Urinary bladder (tissue), 3 donors: ENCODE measurements at regions not wholly inside any gene's neighbourhood (a gene's known extent, or its start where the extent isn't known, plus 50 kb on each side); places are given as distances from the start of the nearest gene placed in this dataset.

Experiments used
- DNase-seq: peaks from one replicate; pipeline ENCODE4 v3.0.0-alpha.2; 2015; ENCODE audit errors: extremely low spot score
- H3K27ac ChIP-seq: one replicate; pipeline ENCODE4 v1.5.1; 2013; ENCODE audit warnings: low read depth, mild to moderate bottlenecking, moderate library complexity
- H3K36me3 ChIP-seq: one replicate; pipeline ENCODE4 v1.6.1; 2013; ENCODE audit warnings: mild to moderate bottlenecking, moderate library complexity; ENCODE audit not compliant: insufficient read depth
- H3K4me1 ChIP-seq: one replicate; pipeline ENCODE4 v1.6.1; 2013; ENCODE audit warnings: mild to moderate bottlenecking, moderate library complexity; ENCODE audit not compliant: insufficient read depth
- H3K4me3 ChIP-seq: one replicate; pipeline ENCODE4 v1.5.1; 2013; ENCODE audit warnings: low read depth, low read length
- WGBS: extraction: QIAGEN DNeasy Blood & Tissue Kit; methylation state at CpG from one replicate; pipeline ENCODE4 v1.1.7; 2013; 5-methylcytosine and 5-hydroxymethylcytosine counted together
- donor health status: healthy with polysubstance abuse.
- donor health status: healthy.

DNA sequence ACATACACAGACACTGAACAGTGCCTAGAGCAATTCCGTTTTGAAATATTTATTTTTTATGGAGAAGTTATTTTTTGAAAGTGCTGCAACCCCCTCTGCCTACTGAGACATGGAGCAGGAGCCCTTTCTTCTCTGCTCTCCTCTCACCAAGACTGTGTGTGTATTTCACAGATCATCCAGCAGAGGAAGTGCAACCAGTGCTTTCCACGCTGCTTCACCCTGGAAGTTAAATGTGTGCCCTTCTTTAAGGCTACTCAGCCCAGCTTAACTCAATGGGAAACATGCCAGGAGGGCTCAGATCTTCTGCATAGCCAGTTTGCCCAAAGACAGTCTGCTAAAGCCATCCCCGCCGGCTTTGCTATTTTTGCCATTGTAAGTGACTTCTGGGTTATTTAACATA is 606.3 kb downstream of the TLE1 start:
- DNase-seq = no peak
- no peaks in the 10 kb centered on the region for H3K36me3 ChIP-seq
- no peak overlapping the region for H3K27ac ChIP-seq
- 38% methylated on average over 4 of the region's 4 CpGs for WGBS
- no peaks in the 10 kb centered on the region for H3K4me1 ChIP-seq
- no peak overlapping the region for H3K4me3 ChIP-seq

DNA sequence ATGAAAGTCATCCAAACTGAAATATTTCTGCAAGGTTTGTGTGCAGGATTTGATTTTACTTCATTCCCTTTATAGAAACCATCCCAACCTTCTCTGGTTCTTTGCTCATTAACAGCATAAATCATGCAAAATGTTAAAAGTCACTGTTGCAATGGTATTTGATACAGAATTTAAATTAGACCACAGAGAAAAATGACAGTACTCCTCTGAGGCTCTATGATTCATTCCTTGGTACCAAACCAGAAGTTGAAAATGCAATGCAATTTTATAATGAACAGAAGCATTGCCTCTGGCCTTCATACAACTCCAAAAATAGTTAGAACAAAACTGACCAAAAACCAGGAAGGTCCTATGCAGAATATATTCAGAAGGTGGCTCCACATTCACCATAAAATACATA is 607.1 kb downstream of the TLE1 start:
- H3K4me1 ChIP-seq = no peaks in the 10 kb centered on the region
- DNase-seq = no peak
- no peak overlapping the region for H3K4me3 ChIP-seq
- no peaks in the 10 kb centered on the region for H3K36me3 ChIP-seq
- H3K27ac ChIP-seq = no peak overlapping the region

GRCh38 chr9:81080900-81081299 is 608.4 kb downstream of the TLE1 start:
- H3K27ac ChIP-seq = no peak overlapping the region
- no peak for DNase-seq
- H3K4me1 ChIP-seq = no peaks in the 10 kb centered on the region
- no peak overlapping the region for H3K4me3 ChIP-seq
- H3K36me3 ChIP-seq = no peaks in the 10 kb centered on the region

DNA sequence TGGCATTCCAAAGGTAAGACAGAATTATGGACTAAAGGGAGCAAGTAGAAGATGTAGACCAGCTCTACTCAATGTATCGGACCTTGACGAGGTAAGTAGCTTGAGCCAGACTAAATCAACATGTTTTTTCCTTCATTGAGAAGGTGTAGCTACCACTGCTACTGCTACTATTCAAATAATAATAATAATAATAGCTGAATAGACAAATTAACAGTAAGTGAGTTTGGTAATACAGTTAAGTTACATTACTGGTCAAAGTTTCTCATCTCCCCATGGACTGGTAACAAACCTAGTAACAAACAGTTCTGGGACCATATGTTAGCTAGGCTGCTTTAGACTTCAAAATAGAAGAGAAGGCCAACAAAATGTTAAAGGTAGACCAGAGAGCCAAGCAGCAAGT is 609.2 kb downstream of the TLE1 start:
- no peak overlapping the region for H3K27ac ChIP-seq
- H3K36me3 ChIP-seq = no peaks in the 10 kb centered on the region
- H3K4me3 ChIP-seq = no peak overlapping the region
- no peaks in the 10 kb centered on the region for H3K4me1 ChIP-seq
- no peak for DNase-seq
- WGBS = 95% methylated on average over 2 of the region's 2 CpGs

- H3K36me3 ChIP-seq = no peaks in the 10 kb centered on the region
- H3K27ac ChIP-seq = no peak overlapping the region
- H3K4me3 ChIP-seq = no peak overlapping the region
- no peak for DNase-seq
- H3K4me1 ChIP-seq = no peaks in the 10 kb centered on the region
- 99% methylated on average over 2 of the region's 2 CpGs for WGBS
Measured at GRCh38 chr9:81079055-81079454, 610.3 kb downstream of the TLE1 start.

- no peaks in the 10 kb centered on the region for H3K36me3 ChIP-seq
- no peak for DNase-seq
- no peak overlapping the region for H3K27ac ChIP-seq
- H3K4me1 ChIP-seq = no peaks in the 10 kb centered on the region
- 80% methylated on average over 3 of the region's 3 CpGs for WGBS
- H3K4me3 ChIP-seq = no peak overlapping the region
Measured at GRCh38 chr9:81078555-81078954, 610.8 kb downstream of the TLE1 start.

GRCh38 chr9:81077572-81077971 is 611.8 kb downstream of the TLE1 start:
- no peaks in the 10 kb centered on the region for H3K4me1 ChIP-seq
- H3K36me3 ChIP-seq = no peaks in the 10 kb centered on the region
- no peak overlapping the region for H3K27ac ChIP-seq
- no peak overlapping the region for H3K4me3 ChIP-seq
- no peak for DNase-seq

DNA sequence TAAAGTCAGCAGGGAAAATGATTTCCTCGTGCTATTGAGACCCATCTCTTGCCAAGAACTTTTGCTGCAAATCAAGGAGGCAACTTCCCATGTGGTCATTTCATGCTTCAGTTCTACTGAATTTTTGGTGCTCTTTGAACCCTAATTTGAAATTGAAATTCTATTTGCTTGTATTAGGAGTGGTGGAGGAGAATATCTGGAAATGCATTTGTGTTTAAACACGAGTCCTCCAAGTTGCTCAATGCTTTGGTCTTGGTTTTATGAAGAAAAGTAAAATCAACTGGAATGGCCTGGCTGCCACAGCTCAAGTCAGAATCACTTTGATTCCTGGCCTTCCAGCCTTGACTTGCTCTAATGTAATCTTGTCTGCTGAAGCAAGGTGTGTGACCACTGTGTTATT is 613.2 kb downstream of the TLE1 start:
- no peak for DNase-seq
- H3K4me1 ChIP-seq = no peaks in the 10 kb centered on the region
- 84% methylated on average over 2 of the region's 2 CpGs for WGBS
- H3K36me3 ChIP-seq = no peaks in the 10 kb centered on the region
- no peak overlapping the region for H3K27ac ChIP-seq
- H3K4me3 ChIP-seq = no peak overlapping the region

DNA sequence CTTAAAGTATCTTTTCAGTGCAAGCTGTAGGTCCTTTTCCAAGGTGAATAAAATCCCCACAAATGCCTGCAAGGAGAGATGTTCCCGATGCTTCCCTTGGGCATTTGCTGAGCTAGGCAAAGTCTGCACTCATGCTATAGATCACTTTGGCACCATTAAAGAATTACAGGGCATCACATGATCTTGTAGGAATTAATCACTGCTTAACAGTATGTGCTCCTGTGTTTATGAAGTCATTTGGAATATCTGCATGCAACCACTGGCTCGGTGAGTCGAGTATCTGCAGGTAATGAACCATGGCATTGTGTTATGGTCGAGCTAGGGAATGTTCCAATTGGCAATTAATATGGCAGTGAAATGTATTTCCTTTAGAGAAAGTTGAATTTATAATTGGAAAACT is 615.1 kb downstream of the TLE1 start:
- DNase-seq = no peak
- no peak overlapping the region for H3K4me3 ChIP-seq
- H3K36me3 ChIP-seq = no peaks in the 10 kb centered on the region
- H3K4me1 ChIP-seq = no peaks in the 10 kb centered on the region
- no peak overlapping the region for H3K27ac ChIP-seq
- WGBS = 84% methylated on average over 4 of the region's 4 CpGs

GRCh38 chr9:81073821-81074220 is 615.5 kb downstream of the TLE1 start:
- no peaks in the 10 kb centered on the region for H3K36me3 ChIP-seq
- H3K4me3 ChIP-seq = no peak overlapping the region
- DNase-seq = no peak
- H3K4me1 ChIP-seq = no peaks in the 10 kb centered on the region
- 78% methylated on average over 4 of the region's 4 CpGs for WGBS
- H3K27ac ChIP-seq = no peak overlapping the region

DNA sequence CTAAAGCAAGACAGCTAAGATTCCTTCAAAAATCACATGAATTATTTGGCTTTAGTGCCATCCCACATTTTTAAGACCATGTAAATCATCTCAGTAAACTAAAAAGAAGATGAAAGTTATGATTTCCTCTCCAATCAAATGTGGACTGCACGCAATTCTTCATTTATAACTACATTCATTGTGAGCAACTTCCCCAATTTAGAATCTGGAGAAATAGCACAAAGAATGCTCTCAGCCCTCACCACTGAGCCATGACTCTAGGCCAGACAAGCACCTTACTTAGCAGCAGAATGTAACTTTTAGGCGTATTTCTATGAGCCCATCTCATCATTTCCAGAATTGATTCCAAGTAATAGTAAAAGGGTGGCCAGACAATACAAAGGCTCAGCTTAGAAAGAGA is 616.6 kb downstream of the TLE1 start:
- WGBS = 94% methylated on average over 2 of the region's 2 CpGs
- no peaks in the 10 kb centered on the region for H3K4me1 ChIP-seq
- no peak for DNase-seq
- H3K27ac ChIP-seq = no peak overlapping the region
- no peaks in the 10 kb centered on the region for H3K36me3 ChIP-seq
- H3K4me3 ChIP-seq = no peak overlapping the region

GRCh38 chr9:81071108-81071507 is 618.2 kb downstream of the TLE1 start:
- no peak for DNase-seq
- H3K27ac ChIP-seq = no peak overlapping the region
- H3K4me3 ChIP-seq = no peak overlapping the region
- no peaks in the 10 kb centered on the region for H3K4me1 ChIP-seq
- 42% methylated on average over 2 of the region's 2 CpGs for WGBS
- no peaks in the 10 kb centered on the region for H3K36me3 ChIP-seq

- Histone ChIP-seq H3K4me1 (no peaks in the 10 kb centered on the region), H3K36me3 (no peaks in the 10 kb centered on the region), H3K4me3 (no peak overlapping the region), H3K27ac (no peak overlapping the region)
- WGBS = 79% methylated on average over 9 of the region's 9 CpGs
- DNase-seq = no peak
Measured at GRCh38 chr9:81070689-81071088, 618.7 kb downstream of the TLE1 start.

- WGBS = 87% methylated on average over 4 of the region's 4 CpGs
- H3K4me3 ChIP-seq = no peak overlapping the region
Measured at GRCh38 chr9:81069923-81070322, 619.4 kb downstream of the TLE1 start.

DNA sequence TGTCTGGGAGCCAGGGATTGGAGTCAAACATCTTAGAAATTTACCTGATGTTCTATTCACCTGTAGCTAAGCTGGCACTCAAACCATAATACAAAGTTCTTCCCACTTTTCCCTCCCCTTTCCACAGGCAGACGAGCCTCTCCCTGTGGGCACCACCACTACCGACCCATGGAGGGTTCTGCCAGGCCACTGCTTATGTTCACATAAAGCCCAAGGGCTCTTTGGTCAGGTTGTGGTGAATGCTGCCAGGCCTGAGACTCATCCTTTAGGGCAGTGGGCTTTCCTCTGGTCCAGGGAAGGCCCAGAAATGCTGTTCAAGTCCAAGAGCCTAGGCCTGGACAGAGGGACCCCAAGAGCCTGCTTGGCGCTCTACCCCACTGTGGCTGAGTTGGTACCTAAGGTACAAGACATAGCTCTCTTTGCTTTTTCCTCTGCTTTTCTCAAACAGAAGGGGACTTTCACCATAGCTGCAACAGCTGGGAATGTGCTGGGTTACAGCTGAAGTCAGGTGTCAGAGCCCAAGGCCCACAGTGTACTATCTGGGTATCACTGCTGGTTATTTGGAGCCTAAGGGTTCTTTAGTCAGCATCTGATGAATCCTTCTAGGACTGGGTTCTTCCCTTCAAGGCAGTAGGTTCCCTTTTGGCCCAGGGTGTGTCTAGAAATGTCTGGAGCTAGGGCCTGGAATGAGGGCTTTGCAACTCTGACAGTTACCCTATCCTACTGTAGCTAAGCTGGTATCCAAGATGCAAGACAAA is 620.1 kb downstream of the TLE1 start:
- over 99% methylated on average over 3 of the region's 3 CpGs for WGBS
- DNase-seq = no peak

More at GRCh38 chr9:81069923-81070322, 619.4 kb downstream of the TLE1 start:
- H3K4me1 ChIP-seq = no peaks in the 10 kb centered on the region
- no peak overlapping the region for H3K27ac ChIP-seq
- no peak for DNase-seq
- H3K36me3 ChIP-seq = no peaks in the 10 kb centered on the region

More for the DNA sequence above, 620.1 kb downstream of the TLE1 start:
- H3K36me3 ChIP-seq = no peaks in the 10 kb centered on the region
- no peak overlapping the region for H3K4me3 ChIP-seq
- H3K4me1 ChIP-seq = no peaks in the 10 kb centered on the region
- no peak overlapping the region for H3K27ac ChIP-seq
